ENCODE measurements at regions not wholly inside any gene's neighbourhood (a gene's known extent, or its start where the extent isn't known, plus 50 kb on each side); places are given as distances from the start of the nearest gene placed in this dataset.

- peaks cover 18% of the 10 kb centered on the region for H3K27me3 Mint-ChIP-seq (ENCODE audit: insufficient read depth, low read depth, poor library complexity)
Observed at GRCh38 chr6:15037253-15037652, 208.6 kb upstream of the JARID2 start.

More at GRCh38 chr6:15037253-15037652, 208.6 kb upstream of the JARID2 start:
- Histone ChIP-seq H3K9me2 (ENCODE audit: insufficient read depth) (no peaks in the 10 kb centered on the region), H3K27ac (ENCODE audit: low read depth) (peak overlapping the region; percentile 82), H3K79me2 (replicated peaks; ENCODE audit: insufficient read depth) (0 out of 2 replicates have a peak, but pooled peaks cover 4% of the 10 kb centered on the region), H3K27me3 (ENCODE audit: insufficient read depth) (no peaks in the 10 kb centered on the region), H3K4me3 (no peak overlapping the region), H4K20me1 (replicated peaks; ENCODE audit: insufficient read depth) (no peaks in the 10 kb centered on the region), H3K4me2 (no peak overlapping the region), H3F3A (replicated peaks; ENCODE audit: low read depth) (0 out of 2 replicates have a peak, but pooled peaks cover 7% of the 10 kb centered on the region), H3K4me1 (ENCODE audit: insufficient read depth) (peaks cover 17% of the 10 kb centered on the region), H3K36me3 (ENCODE audit: insufficient read depth) (no peaks in the 10 kb centered on the region), H2AFZ (no peak overlapping the region)
- Mint-ChIP-seq H3K27ac (peak overlapping the region; percentile 24), H3K4me1 (peaks cover 36% of the 10 kb centered on the region), H3K9me3 (no peaks in the 10 kb centered on the region), H3K36me3 (ENCODE audit: low read depth) (no peaks in the 10 kb centered on the region), H3K4me3 (no peak overlapping the region)
- DNase-seq (ENCODE audit: low spot score) (no peak), ATAC-seq (no peak)
- TF ChIP-seq, protein P1, sequence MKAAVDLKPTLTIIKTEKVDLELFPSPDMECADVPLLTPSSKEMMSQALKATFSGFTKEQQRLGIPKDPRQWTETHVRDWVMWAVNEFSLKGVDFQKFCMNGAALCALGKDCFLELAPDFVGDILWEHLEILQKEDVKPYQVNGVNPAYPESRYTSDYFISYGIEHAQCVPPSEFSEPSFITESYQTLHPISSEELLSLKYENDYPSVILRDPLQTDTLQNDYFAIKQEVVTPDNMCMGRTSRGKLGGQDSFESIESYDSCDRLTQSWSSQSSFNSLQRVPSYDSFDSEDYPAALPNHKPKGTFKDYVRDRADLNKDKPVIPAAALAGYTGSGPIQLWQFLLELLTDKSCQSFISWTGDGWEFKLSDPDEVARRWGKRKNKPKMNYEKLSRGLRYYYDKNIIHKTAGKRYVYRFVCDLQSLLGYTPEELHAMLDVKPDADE (IDR thresholded peaks at IDR 0.05), result no peak
- TF ChIP-seq CREB1 (CRISPR knock-in tag; IDR thresholded peaks at IDR 0.05; ENCODE audit: low read depth) (no peak), NANOG (IDR thresholded peaks at IDR 0.05; ENCODE audit: borderline replicate concordance) (no peak), ZNF462 (CRISPR knock-in tag; IDR thresholded peaks at IDR 0.05) (no peak), STAT1 (IDR thresholded peaks at IDR 0.05; ENCODE audit: unreplicated experiment) (no peak)
- TF ChIP-seq, protein P2, sequence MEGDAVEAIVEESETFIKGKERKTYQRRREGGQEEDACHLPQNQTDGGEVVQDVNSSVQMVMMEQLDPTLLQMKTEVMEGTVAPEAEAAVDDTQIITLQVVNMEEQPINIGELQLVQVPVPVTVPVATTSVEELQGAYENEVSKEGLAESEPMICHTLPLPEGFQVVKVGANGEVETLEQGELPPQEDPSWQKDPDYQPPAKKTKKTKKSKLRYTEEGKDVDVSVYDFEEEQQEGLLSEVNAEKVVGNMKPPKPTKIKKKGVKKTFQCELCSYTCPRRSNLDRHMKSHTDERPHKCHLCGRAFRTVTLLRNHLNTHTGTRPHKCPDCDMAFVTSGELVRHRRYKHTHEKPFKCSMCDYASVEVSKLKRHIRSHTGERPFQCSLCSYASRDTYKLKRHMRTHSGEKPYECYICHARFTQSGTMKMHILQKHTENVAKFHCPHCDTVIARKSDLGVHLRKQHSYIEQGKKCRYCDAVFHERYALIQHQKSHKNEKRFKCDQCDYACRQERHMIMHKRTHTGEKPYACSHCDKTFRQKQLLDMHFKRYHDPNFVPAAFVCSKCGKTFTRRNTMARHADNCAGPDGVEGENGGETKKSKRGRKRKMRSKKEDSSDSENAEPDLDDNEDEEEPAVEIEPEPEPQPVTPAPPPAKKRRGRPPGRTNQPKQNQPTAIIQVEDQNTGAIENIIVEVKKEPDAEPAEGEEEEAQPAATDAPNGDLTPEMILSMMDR (conservative IDR thresholded peaks at IDR 0.05; ENCODE audit: low read depth in 2 of 2), result no peak
- TF ChIP-seq, protein P3, sequence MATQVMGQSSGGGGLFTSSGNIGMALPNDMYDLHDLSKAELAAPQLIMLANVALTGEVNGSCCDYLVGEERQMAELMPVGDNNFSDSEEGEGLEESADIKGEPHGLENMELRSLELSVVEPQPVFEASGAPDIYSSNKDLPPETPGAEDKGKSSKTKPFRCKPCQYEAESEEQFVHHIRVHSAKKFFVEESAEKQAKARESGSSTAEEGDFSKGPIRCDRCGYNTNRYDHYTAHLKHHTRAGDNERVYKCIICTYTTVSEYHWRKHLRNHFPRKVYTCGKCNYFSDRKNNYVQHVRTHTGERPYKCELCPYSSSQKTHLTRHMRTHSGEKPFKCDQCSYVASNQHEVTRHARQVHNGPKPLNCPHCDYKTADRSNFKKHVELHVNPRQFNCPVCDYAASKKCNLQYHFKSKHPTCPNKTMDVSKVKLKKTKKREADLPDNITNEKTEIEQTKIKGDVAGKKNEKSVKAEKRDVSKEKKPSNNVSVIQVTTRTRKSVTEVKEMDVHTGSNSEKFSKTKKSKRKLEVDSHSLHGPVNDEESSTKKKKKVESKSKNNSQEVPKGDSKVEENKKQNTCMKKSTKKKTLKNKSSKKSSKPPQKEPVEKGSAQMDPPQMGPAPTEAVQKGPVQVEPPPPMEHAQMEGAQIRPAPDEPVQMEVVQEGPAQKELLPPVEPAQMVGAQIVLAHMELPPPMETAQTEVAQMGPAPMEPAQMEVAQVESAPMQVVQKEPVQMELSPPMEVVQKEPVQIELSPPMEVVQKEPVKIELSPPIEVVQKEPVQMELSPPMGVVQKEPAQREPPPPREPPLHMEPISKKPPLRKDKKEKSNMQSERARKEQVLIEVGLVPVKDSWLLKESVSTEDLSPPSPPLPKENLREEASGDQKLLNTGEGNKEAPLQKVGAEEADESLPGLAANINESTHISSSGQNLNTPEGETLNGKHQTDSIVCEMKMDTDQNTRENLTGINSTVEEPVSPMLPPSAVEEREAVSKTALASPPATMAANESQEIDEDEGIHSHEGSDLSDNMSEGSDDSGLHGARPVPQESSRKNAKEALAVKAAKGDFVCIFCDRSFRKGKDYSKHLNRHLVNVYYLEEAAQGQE (IDR thresholded peaks at IDR 0.05; ENCODE audit: unreplicated experiment), result no peak
